CD4-positive, alpha-beta T cell treated with Interleukin-6 for 4 hours (primary cell): ENCODE measurements at regions not wholly inside any gene's neighbourhood (a gene's known extent, or its start where the extent isn't known, plus 50 kb on each side); places are given as distances from the start of the nearest gene placed in this dataset.

Source experiments
- DNase-seq: peaks from one replicate; pipeline ENCODE4 v3.0.0-alpha.2; 2020; ENCODE audit warnings: mixed read lengths

GRCh38 chr6:153872946-153873345 is 166.1 kb upstream of the OPRM1 start:
- DNase-seq = no peak

GRCh38 chr6:153862927-153863326 is 176.1 kb upstream of the OPRM1 start:
- DNase-seq = no peak

GRCh38 chr6:153862139-153862538 is 176.9 kb upstream of the OPRM1 start:
- no peak for DNase-seq

- DNase-seq = no peak
These were observed 180.5 kb upstream of the OPRM1 start for GRCh38 chr6:153858529-153858928.

GRCh38 chr6:153856929-153857376 is 182.1 kb upstream of the OPRM1 start:
- DNase-seq = no peak

GRCh38 chr6:153852481-153852880 is 186.6 kb upstream of the OPRM1 start:
- no peak for DNase-seq

- DNase-seq = no peak
These were observed 187.0 kb upstream of the OPRM1 start for GRCh38 chr6:153852034-153852433.

- DNase-seq = no peak
These were observed 189.8 kb upstream of the OPRM1 start for GRCh38 chr6:153849072-153849779.

GRCh38 chr6:153843420-153843819 is 195.6 kb upstream of the OPRM1 start:
- no peak for DNase-seq

GRCh38 chr6:153842491-153842890 is 196.5 kb upstream of the OPRM1 start:
- DNase-seq = no peak

- no peak for DNase-seq
These were observed 198.8 kb upstream of the OPRM1 start for GRCh38 chr6:153840039-153840850.

GRCh38 chr6:153832543-153832942 is 206.5 kb upstream of the OPRM1 start:
- DNase-seq = no peak

- no peak for DNase-seq
These were observed 207.5 kb upstream of the OPRM1 start for GRCh38 chr6:153831350-153832078.

- DNase-seq = no peak
These were observed 221.9 kb upstream of the OPRM1 start for GRCh38 chr6:153817173-153817572.

GRCh38 chr6:153816366-153816765 is 222.7 kb upstream of the OPRM1 start:
- DNase-seq = no peak

- no peak for DNase-seq
These were observed 224.9 kb upstream of the OPRM1 start for GRCh38 chr6:153814136-153814535.

- no peak for DNase-seq
These were observed 234.2 kb upstream of the OPRM1 start for GRCh38 chr6:153804755-153805330.

GRCh38 chr6:153801917-153802316 is 237.1 kb upstream of the OPRM1 start:
- DNase-seq = no peak

- no peak for DNase-seq
These were observed 238.4 kb upstream of the OPRM1 start for GRCh38 chr6:153800580-153801188.

GRCh38 chr6:153790876-153791473 is 248.1 kb upstream of the OPRM1 start:
- no peak for DNase-seq

GRCh38 chr6:153790048-153790447 is 249.0 kb upstream of the OPRM1 start:
- no peak for DNase-seq

- DNase-seq = no peak
These were observed 251.8 kb upstream of the OPRM1 start for GRCh38 chr6:153787341-153787606.

GRCh38 chr6:153781306-153781705 is 257.7 kb upstream of the OPRM1 start:
- DNase-seq = no peak
